GM19397 (cell line): ENCODE measurements at regions not wholly inside any gene's neighbourhood (a gene's known extent, or its start where the extent isn't known, plus 50 kb on each side); places are given as distances from the start of the nearest gene placed in this dataset.
"Not testable (repeated sequence)": the region's sequence is repeated elsewhere in the genome, so short reads cannot be mapped to it uniquely, and the experiment has no call there.

Experiments
- ATAC-seq: cut with Tn5 transposase; IDR thresholded peaks from one replicate; pipeline ENCODE4 v1.9.1; 2021; ENCODE audit warnings: mild to moderate bottlenecking, moderate library complexity; ENCODE audit not compliant: unreplicated experiment

DNA sequence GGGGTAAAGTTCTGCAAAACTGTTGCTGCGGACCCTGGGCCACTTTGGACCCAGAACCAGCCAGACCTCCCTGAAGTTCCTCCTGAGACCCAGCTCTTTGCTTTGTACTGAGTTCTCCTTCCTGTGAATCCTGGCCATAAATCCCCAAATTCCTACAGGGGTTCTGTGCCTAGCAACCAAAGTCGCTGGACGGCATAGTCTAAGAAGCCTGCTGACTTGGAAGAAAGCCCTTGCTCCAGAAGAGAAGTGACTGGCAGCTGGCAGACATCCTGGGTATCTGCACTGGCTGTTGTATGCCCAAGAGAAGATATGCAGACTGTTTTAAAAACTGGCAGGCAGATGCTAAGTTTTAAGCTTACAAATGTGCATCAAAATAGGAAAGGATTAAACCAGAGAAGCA, 99.9 kb upstream of the SLC24A4 start:
- ATAC-seq = no peak

- ATAC-seq = no peak
Observed at GRCh38 chr14:92224358-92224954, 98.5 kb upstream of the SLC24A4 start.

GRCh38 chr14:92225731-92226130, 97.2 kb upstream of the SLC24A4 start:
- ATAC-seq = no peak

- not testable (repeated sequence) for ATAC-seq
Observed at GRCh38 chr14:92226166-92226565, 96.8 kb upstream of the SLC24A4 start.

- no peak for ATAC-seq
Observed at GRCh38 chr14:92236243-92236900, 86.6 kb upstream of the SLC24A4 start.

- no peak for ATAC-seq
Observed at GRCh38 chr14:92240658-92241057, 82.3 kb upstream of the SLC24A4 start.

GRCh38 chr14:92241966-92242595, 80.9 kb upstream of the SLC24A4 start:
- no peak for ATAC-seq

GRCh38 chr14:92244805-92245204, 78.2 kb upstream of the SLC24A4 start:
- no peak for ATAC-seq

DNA sequence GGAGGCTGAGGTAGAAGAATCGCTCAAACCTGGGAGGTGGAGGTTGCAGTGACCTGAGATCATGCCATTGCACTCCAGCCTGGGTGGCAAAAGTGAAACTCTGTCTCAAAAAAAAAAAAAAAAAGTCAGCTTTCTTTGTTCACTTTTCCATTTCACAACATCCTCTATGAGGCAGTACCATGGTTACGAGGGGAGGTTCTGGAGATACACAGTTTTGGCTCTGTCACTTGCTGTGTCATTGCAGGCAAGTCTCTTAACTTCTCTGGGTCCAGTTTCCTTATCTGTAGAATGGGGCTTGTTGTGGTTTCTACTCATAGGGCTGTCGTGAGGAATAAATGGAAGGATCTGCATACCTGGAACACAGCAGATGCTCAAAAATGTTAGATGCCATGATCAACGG, 75.6 kb upstream of the SLC24A4 start:
- ATAC-seq = no peak

- ATAC-seq = no peak
Observed at GRCh38 chr14:92247947-92248346, 75.0 kb upstream of the SLC24A4 start.

GRCh38 chr14:92248696-92249095, 74.3 kb upstream of the SLC24A4 start:
- ATAC-seq = no peak

DNA sequence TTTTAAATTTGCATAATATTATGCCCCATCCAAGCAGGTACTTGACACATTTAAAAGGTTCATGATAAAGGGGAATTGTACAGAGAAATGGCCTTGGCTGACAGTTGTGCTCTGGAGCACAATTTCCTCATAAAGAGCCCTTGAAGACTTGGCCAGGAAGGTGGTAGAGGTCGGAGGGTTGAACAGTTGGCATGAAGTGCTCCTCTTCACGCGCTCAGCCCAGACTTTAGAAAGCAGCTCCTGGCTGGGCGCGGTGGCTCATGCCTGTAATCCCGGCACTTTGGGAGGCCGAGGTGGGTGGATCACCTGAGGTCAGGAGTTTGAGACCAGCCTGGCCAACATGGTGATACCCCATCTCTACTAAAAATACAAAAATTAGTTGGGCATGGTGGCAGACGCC, 72.6 kb upstream of the SLC24A4 start:
- not testable (repeated sequence) for ATAC-seq

- ATAC-seq = no peak
Observed at GRCh38 chr14:92252323-92252722, 70.6 kb upstream of the SLC24A4 start.

- no peak for ATAC-seq
Observed at GRCh38 chr14:92253381-92253894, 69.5 kb upstream of the SLC24A4 start.

GRCh38 chr14:92254786-92255185, 68.2 kb upstream of the SLC24A4 start:
- no peak for ATAC-seq

GRCh38 chr14:92258934-92259333, 64.0 kb upstream of the SLC24A4 start:
- ATAC-seq = no peak

GRCh38 chr14:92259613-92260357, 63.2 kb upstream of the SLC24A4 start:
- ATAC-seq = peak; percentile 75

DNA sequence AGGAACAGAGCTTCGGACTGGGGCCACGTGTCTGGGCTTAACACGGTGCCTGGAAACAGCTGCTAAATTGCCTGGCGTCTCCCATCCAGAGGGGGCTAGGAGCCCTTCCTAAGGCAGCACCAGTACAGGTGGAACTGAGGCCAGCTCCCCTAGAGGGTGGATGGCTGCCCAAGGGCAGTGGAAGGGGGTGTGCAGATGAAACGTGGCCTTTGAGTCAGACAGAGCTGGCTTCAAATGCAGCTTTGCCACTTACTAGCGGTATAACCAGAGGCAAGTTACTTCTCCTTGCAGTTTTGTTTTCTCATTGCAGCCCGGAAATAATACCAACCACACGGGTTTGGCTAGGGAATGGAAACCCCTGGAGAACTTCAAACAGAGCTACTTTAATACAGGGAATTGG, 59.3 kb upstream of the SLC24A4 start:
- no peak for ATAC-seq

GRCh38 chr14:92264195-92264594, 58.8 kb upstream of the SLC24A4 start:
- ATAC-seq = no peak

- no peak for ATAC-seq
Observed at GRCh38 chr14:92266216-92266615, 56.7 kb upstream of the SLC24A4 start.
